Activated CD8-positive, alpha-beta memory T cell treated with anti-CD3 and anti-CD28 coated beads, Interleukin-2, amount 50 U/mL, for 1 hour (primary cell): ENCODE measurements at regions not wholly inside any gene's neighbourhood (a gene's known extent, or its start where the extent isn't known, plus 50 kb on each side); places are given as distances from the start of the nearest gene placed in this dataset.
"Not testable (repeated sequence)": the region's sequence is repeated elsewhere in the genome, so short reads cannot be mapped to it uniquely, and the experiment has no call there.

Experiments
- DNase-seq: peaks from one replicate; pipeline ENCODE4 v3.0.0-alpha.2; 2020; ENCODE audit errors: extremely low read depth

- DNase-seq = not testable (repeated sequence)
Measured at GRCh38 chr3:75587695-75588094, 76.4 kb upstream of the FRG2C start.

- not testable (repeated sequence) for DNase-seq
Measured at GRCh38 chr3:75590382-75590781, 73.7 kb upstream of the FRG2C start.

GRCh38 chr3:75604286-75604934, 59.7 kb upstream of the FRG2C start:
- DNase-seq = not testable (repeated sequence)

GRCh38 chr3:75607996-75608395, 56.1 kb upstream of the FRG2C start:
- DNase-seq = not testable (repeated sequence)

GRCh38 chr3:75609598-75609997, 54.5 kb upstream of the FRG2C start:
- not testable (repeated sequence) for DNase-seq

GRCh38 chr3:75610773-75611172, 53.4 kb upstream of the FRG2C start:
- DNase-seq = no peak

- DNase-seq = not testable (repeated sequence)
Measured at GRCh38 chr3:75611724-75612460, 52.2 kb upstream of the FRG2C start.
